Fibroblast of lung (primary cell): ENCODE measurements at regions not wholly inside any gene's neighbourhood (a gene's known extent, or its start where the extent isn't known, plus 50 kb on each side); places are given as distances from the start of the nearest gene placed in this dataset.

ENCODE experiments used
- CTCF ChIP-seq, 2 donors: IDR thresholded peaks in 1 of 2; conservative IDR thresholded peaks in 1 of 2; 1 replicate in 1 of 2; 2 replicates in 1 of 2; pipeline ENCODE4 v1.5.1; 2011 to 2012; ENCODE audit warnings: low read length in 2 of 2, control low read depth in 1 of 2, inconsistent platforms in 1 of 2, low read depth in 1 of 2, mild to moderate bottlenecking in 1 of 2
- EZH2 ChIP-seq: IDR thresholded peaks from 2 replicates; pipeline ENCODE4 v1.5.1; 2012; ENCODE audit warnings: low read length, control low read depth, mild to moderate bottlenecking; ENCODE audit errors: missing control alignments

- TF ChIP-seq CTCF (conservative IDR thresholded peaks at IDR 0.05 in 1 of 2, IDR thresholded peaks at IDR 0.05 in 1 of 2; ENCODE audit: low read depth in 1 of 2, low read length in 2 of 2) (no peak), EZH2 (no peak)
Measured at GRCh38 chr20:50251383-50251748, 60.7 kb downstream of the CEBPB start.
